LNCaP clone FGC (cell line): ENCODE measurements at regions not wholly inside any gene's neighbourhood (a gene's known extent, or its start where the extent isn't known, plus 50 kb on each side); places are given as distances from the start of the nearest gene placed in this dataset.
"Not testable (repeated sequence)": the region's sequence is repeated elsewhere in the genome, so short reads cannot be mapped to it uniquely, and the experiment has no call there.

ENCODE experiments used
- DNase-seq: peaks from one replicate; pipeline ENCODE4 v3.0.0-alpha.2; 2011; ENCODE audit warnings: low read depth
- H3K4me3 ChIP-seq: 2 replicates; pipeline ENCODE4 v1.5.1; 2011; ENCODE audit warnings: mild to moderate bottlenecking, low read depth, low read length, control low read depth
- TF ChIP-seq, protein P1 (sequence below): IDR thresholded peaks from 2 replicates; pipeline ENCODE4 v1.5.1; 2012; ENCODE audit warnings: mild to moderate bottlenecking; ENCODE audit not compliant: control insufficient read depth, insufficient read depth; ENCODE audit errors: extremely low read depth

GRCh38 chr1:194369622-194370021, 1183.2 kb upstream of the B3GALT2 start:
- no peak for DNase-seq
- H3K4me3 ChIP-seq = no peak overlapping the region
- TF ChIP-seq, protein P1, sequence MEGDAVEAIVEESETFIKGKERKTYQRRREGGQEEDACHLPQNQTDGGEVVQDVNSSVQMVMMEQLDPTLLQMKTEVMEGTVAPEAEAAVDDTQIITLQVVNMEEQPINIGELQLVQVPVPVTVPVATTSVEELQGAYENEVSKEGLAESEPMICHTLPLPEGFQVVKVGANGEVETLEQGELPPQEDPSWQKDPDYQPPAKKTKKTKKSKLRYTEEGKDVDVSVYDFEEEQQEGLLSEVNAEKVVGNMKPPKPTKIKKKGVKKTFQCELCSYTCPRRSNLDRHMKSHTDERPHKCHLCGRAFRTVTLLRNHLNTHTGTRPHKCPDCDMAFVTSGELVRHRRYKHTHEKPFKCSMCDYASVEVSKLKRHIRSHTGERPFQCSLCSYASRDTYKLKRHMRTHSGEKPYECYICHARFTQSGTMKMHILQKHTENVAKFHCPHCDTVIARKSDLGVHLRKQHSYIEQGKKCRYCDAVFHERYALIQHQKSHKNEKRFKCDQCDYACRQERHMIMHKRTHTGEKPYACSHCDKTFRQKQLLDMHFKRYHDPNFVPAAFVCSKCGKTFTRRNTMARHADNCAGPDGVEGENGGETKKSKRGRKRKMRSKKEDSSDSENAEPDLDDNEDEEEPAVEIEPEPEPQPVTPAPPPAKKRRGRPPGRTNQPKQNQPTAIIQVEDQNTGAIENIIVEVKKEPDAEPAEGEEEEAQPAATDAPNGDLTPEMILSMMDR = no peak

- no peak for DNase-seq
- TF ChIP-seq, protein P1 = no peak
- no peak overlapping the region for H3K4me3 ChIP-seq
Observed at GRCh38 chr1:194369060-194369459, 1182.6 kb upstream of the B3GALT2 start.

DNA sequence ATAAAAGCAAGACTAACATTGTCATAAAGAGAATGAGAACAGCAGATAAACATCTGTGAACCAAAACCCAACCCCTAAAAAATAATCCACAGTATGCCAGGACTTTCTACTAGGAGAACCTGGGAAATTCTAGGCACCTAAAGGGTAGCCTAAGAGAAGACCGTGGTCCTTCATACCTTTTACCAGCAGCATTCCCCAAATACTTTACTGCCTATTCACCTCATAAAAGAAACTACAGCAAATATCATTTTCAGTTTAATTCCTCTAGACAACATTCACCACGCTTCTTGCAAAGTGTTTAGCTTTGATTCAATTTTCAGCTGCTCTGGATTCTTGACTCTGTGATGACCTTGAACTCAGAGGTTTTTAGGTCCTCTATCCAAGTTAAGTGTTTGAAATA, 1180.7 kb upstream of the B3GALT2 start:
- no peak for DNase-seq
- no peak overlapping the region for H3K4me3 ChIP-seq
- TF ChIP-seq, protein P1 = no peak

GRCh38 chr1:194366705-194367104, 1180.3 kb upstream of the B3GALT2 start:
- TF ChIP-seq, protein P1 = no peak
- DNase-seq = no peak
- no peak overlapping the region for H3K4me3 ChIP-seq

- TF ChIP-seq, protein P1 = no peak
- no peak overlapping the region for H3K4me3 ChIP-seq
- no peak for DNase-seq
Observed at GRCh38 chr1:194362327-194362726, 1175.9 kb upstream of the B3GALT2 start.

GRCh38 chr1:194361374-194362131, 1175.1 kb upstream of the B3GALT2 start:
- TF ChIP-seq, protein P1 = no peak
- DNase-seq = no peak
- H3K4me3 ChIP-seq = no peak overlapping the region

DNA sequence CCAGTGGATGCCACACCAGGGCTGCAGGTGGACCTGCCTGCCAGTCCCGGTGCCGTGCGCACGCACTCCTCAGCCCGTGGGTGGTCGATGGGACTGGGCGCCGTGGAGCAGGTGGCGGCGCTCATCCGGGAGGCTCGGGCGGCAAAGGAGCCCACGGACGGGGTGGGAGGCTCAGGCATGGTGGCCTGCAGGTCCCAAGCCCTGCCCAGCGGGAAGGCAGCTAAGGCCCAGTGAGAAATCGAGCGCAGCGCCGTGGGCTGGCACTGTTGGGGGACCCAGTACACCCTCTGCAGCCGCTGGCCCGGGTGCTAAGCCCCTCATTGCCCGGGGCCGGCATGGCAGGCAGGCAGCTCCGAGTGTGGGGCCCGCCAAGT, 1171.8 kb upstream of the B3GALT2 start:
- DNase-seq = no peak

GRCh38 chr1:194357573-194358207, 1171.3 kb upstream of the B3GALT2 start:
- H3K4me3 ChIP-seq, DNase-seq: not testable (repeated sequence)

More for the DNA sequence above, 1171.8 kb upstream of the B3GALT2 start:
- TF ChIP-seq, protein P1 = no peak
- no peak overlapping the region for H3K4me3 ChIP-seq
